ENCODE measurements at regions not wholly inside any gene's neighbourhood (a gene's known extent, or its start where the extent isn't known, plus 50 kb on each side); places are given as distances from the start of the nearest gene placed in this dataset.

GRCh38 chr15:36398212-36398611 is 181.2 kb upstream of the CDIN1 start:
- Histone ChIP-seq H3K27me3 (ENCODE audit: insufficient read depth, low read depth) (no peaks in the 10 kb centered on the region), H3K4me2 (no peak overlapping the region), H3K79me2 (ENCODE audit: insufficient read depth, low read depth) (no peaks in the 10 kb centered on the region), H3K9ac (no peak overlapping the region), H3K36me3 (ENCODE audit: insufficient read depth) (no peaks in the 10 kb centered on the region), H4K20me1 (ENCODE audit: insufficient read depth) (no peaks in the 10 kb centered on the region), H3K4me1 (ENCODE audit: low read depth, poor library complexity, severe bottlenecking) (no peaks in the 10 kb centered on the region), H2AFZ (ENCODE audit: low read depth) (no peak overlapping the region), H3K27ac (no peak overlapping the region), H3K4me3 (IDR thresholded peaks at IDR 0.05; ENCODE audit: insufficient read depth, low read depth, low read length) (no peak overlapping the region)
- no peak for TF ChIP-seq CTCF (conservative IDR thresholded peaks at IDR 0.05; ENCODE audit: low read depth, low read length)

- TF ChIP-seq CTCF (conservative IDR thresholded peaks at IDR 0.05; ENCODE audit: low read depth, low read length): no peak
- no peaks in the 10 kb centered on the region for H3K36me3 ChIP-seq (ENCODE audit: insufficient read depth)
- no peak overlapping the region for H2AFZ ChIP-seq (ENCODE audit: low read depth)
- H3K79me2 ChIP-seq (ENCODE audit: insufficient read depth, low read depth): no peaks in the 10 kb centered on the region
- no peak overlapping the region for H3K9ac ChIP-seq
- no peaks in the 10 kb centered on the region for H3K4me1 ChIP-seq (ENCODE audit: low read depth, poor library complexity, severe bottlenecking)
- H3K27ac ChIP-seq: no peak overlapping the region
- H3K27me3 ChIP-seq (ENCODE audit: insufficient read depth, low read depth): no peaks in the 10 kb centered on the region
- no peak overlapping the region for H3K4me3 ChIP-seq (IDR thresholded peaks at IDR 0.05; ENCODE audit: insufficient read depth, low read depth, low read length)
- no peaks in the 10 kb centered on the region for H4K20me1 ChIP-seq (ENCODE audit: insufficient read depth)
- H3K4me2 ChIP-seq: no peak overlapping the region
Measured at GRCh38 chr15:36399276-36399675, 180.2 kb upstream of the CDIN1 start.

GRCh38 chr15:36400936-36401585 is 178.4 kb upstream of the CDIN1 start:
- Histone ChIP-seq H3K27me3 (ENCODE audit: insufficient read depth, low read depth) (no peaks in the 10 kb centered on the region), H3K4me3 (IDR thresholded peaks at IDR 0.05; ENCODE audit: insufficient read depth, low read depth, low read length) (no peak overlapping the region), H4K20me1 (ENCODE audit: insufficient read depth) (no peaks in the 10 kb centered on the region), H3K4me2 (no peak overlapping the region), H2AFZ (ENCODE audit: low read depth) (no peak overlapping the region), H3K4me1 (ENCODE audit: low read depth, poor library complexity, severe bottlenecking) (no peaks in the 10 kb centered on the region), H3K9ac (no peak overlapping the region), H3K79me2 (ENCODE audit: insufficient read depth, low read depth) (no peaks in the 10 kb centered on the region), H3K36me3 (ENCODE audit: insufficient read depth) (no peaks in the 10 kb centered on the region), H3K27ac (no peak overlapping the region)
- no peak for TF ChIP-seq CTCF (conservative IDR thresholded peaks at IDR 0.05; ENCODE audit: low read depth, low read length)

GRCh38 chr15:36401586-36401966 is 177.8 kb upstream of the CDIN1 start:
- Histone ChIP-seq H3K4me1 (ENCODE audit: low read depth, poor library complexity, severe bottlenecking) (no peaks in the 10 kb centered on the region), H3K27ac (no peak overlapping the region), H3K79me2 (ENCODE audit: insufficient read depth, low read depth) (no peaks in the 10 kb centered on the region), H3K4me2 (no peak overlapping the region), H2AFZ (ENCODE audit: low read depth) (no peak overlapping the region), H3K9ac (no peak overlapping the region), H4K20me1 (ENCODE audit: insufficient read depth) (no peaks in the 10 kb centered on the region), H3K4me3 (IDR thresholded peaks at IDR 0.05; ENCODE audit: insufficient read depth, low read depth, low read length) (no peak overlapping the region), H3K27me3 (ENCODE audit: insufficient read depth, low read depth) (no peaks in the 10 kb centered on the region), H3K36me3 (ENCODE audit: insufficient read depth) (no peaks in the 10 kb centered on the region)
- no peak for TF ChIP-seq CTCF (conservative IDR thresholded peaks at IDR 0.05; ENCODE audit: low read depth, low read length)

Measured in KMS-11 (cell line).